ENCODE measurements at regions not wholly inside any gene's neighbourhood (a gene's known extent, or its start where the extent isn't known, plus 50 kb on each side); places are given as distances from the start of the nearest gene placed in this dataset.

GRCh38 chr4:156571146-156571545, 400.5 kb downstream of the PDGFC start:
- Histone ChIP-seq H3K27me3 (ENCODE audit: control insufficient read depth in 2 of 2, insufficient read depth in 1 of 2, low read length in 1 of 2) (no peaks in the 10 kb centered on the region), H3K9me3 (ENCODE audit: control insufficient read depth in 2 of 2, insufficient read depth in 1 of 2, low read length in 1 of 2) (no peaks in the 10 kb centered on the region), H3K4me3 (ENCODE audit: low read length in 2 of 2) (no peak overlapping the region), H3K36me3 (ENCODE audit: control insufficient read depth in 2 of 2, insufficient read depth in 2 of 2, low read length in 1 of 2) (no peaks in the 10 kb centered on the region), H3K27ac (ENCODE audit: low read depth in 1 of 2, low read length in 1 of 2) (no peak overlapping the region), H3K4me1 (ENCODE audit: control insufficient read depth in 2 of 2, insufficient read depth in 2 of 2, low read length in 2 of 2) (no peaks in the 10 kb centered on the region)
- no peak for DNase-seq (ENCODE audit: low read depth in 6 of 9, low spot score in 9 of 9)
- WGBS: 82% methylated on average over 5 of the region's 5 CpGs

- H3K4me3 ChIP-seq (ENCODE audit: low read length in 2 of 2): no peak overlapping the region
- no peaks in the 10 kb centered on the region for H3K4me1 ChIP-seq (ENCODE audit: control insufficient read depth in 2 of 2, insufficient read depth in 2 of 2, low read length in 2 of 2)
- H3K27ac ChIP-seq (ENCODE audit: low read depth in 1 of 2, low read length in 1 of 2): no peak overlapping the region
- H3K36me3 ChIP-seq (ENCODE audit: control insufficient read depth in 2 of 2, insufficient read depth in 2 of 2, low read length in 1 of 2): no peaks in the 10 kb centered on the region
- H3K27me3 ChIP-seq (ENCODE audit: control insufficient read depth in 2 of 2, insufficient read depth in 1 of 2, low read length in 1 of 2): no peaks in the 10 kb centered on the region
- DNase-seq (ENCODE audit: low read depth in 6 of 9, low spot score in 9 of 9): no peak
- 84% methylated on average over 2 of the region's 2 CpGs for WGBS
- no peaks in the 10 kb centered on the region for H3K9me3 ChIP-seq (ENCODE audit: control insufficient read depth in 2 of 2, insufficient read depth in 1 of 2, low read length in 1 of 2)
Measured at GRCh38 chr4:156569535-156569934, 402.1 kb downstream of the PDGFC start.

GRCh38 chr4:156568484-156568883, 403.1 kb downstream of the PDGFC start:
- no peak for DNase-seq (ENCODE audit: low read depth in 6 of 9, low spot score in 9 of 9)
- H3K4me1 ChIP-seq (ENCODE audit: control insufficient read depth in 2 of 2, insufficient read depth in 2 of 2, low read length in 2 of 2): no peaks in the 10 kb centered on the region
- H3K36me3 ChIP-seq (ENCODE audit: control insufficient read depth in 2 of 2, insufficient read depth in 2 of 2, low read length in 1 of 2): no peaks in the 10 kb centered on the region
- H3K4me3 ChIP-seq (ENCODE audit: low read length in 2 of 2): no peak overlapping the region
- 77% methylated on average over 2 of the region's 2 CpGs for WGBS
- H3K9me3 ChIP-seq (ENCODE audit: control insufficient read depth in 2 of 2, insufficient read depth in 1 of 2, low read length in 1 of 2): no peaks in the 10 kb centered on the region
- H3K27ac ChIP-seq (ENCODE audit: low read depth in 1 of 2, low read length in 1 of 2): no peak overlapping the region
- no peaks in the 10 kb centered on the region for H3K27me3 ChIP-seq (ENCODE audit: control insufficient read depth in 2 of 2, insufficient read depth in 1 of 2, low read length in 1 of 2)

GRCh38 chr4:156568041-156568440, 403.6 kb downstream of the PDGFC start:
- H3K4me1 ChIP-seq (ENCODE audit: control insufficient read depth in 2 of 2, insufficient read depth in 2 of 2, low read length in 2 of 2): no peaks in the 10 kb centered on the region
- 96% methylated on average over 4 of the region's 4 CpGs for WGBS
- no peaks in the 10 kb centered on the region for H3K27me3 ChIP-seq (ENCODE audit: control insufficient read depth in 2 of 2, insufficient read depth in 1 of 2, low read length in 1 of 2)
- H3K4me3 ChIP-seq (ENCODE audit: low read length in 2 of 2): no peak overlapping the region
- no peaks in the 10 kb centered on the region for H3K9me3 ChIP-seq (ENCODE audit: control insufficient read depth in 2 of 2, insufficient read depth in 1 of 2, low read length in 1 of 2)
- peak in 1 of 9 donors; percentile 15 for DNase-seq (ENCODE audit: low read depth in 6 of 9, low spot score in 9 of 9)
- no peaks in the 10 kb centered on the region for H3K36me3 ChIP-seq (ENCODE audit: control insufficient read depth in 2 of 2, insufficient read depth in 2 of 2, low read length in 1 of 2)
- H3K27ac ChIP-seq (ENCODE audit: low read depth in 1 of 2, low read length in 1 of 2): no peak overlapping the region

GRCh38 chr4:156560701-156561100, 410.9 kb downstream of the PDGFC start:
- Histone ChIP-seq H3K4me3 (ENCODE audit: low read length in 2 of 2) (no peak overlapping the region), H3K27me3 (ENCODE audit: control insufficient read depth in 2 of 2, insufficient read depth in 1 of 2, low read length in 1 of 2) (no peaks in the 10 kb centered on the region), H3K9me3 (ENCODE audit: control insufficient read depth in 2 of 2, insufficient read depth in 1 of 2, low read length in 1 of 2) (no peaks in the 10 kb centered on the region), H3K36me3 (ENCODE audit: control insufficient read depth in 2 of 2, insufficient read depth in 2 of 2, low read length in 1 of 2) (no peaks in the 10 kb centered on the region), H3K4me1 (ENCODE audit: control insufficient read depth in 2 of 2, insufficient read depth in 2 of 2, low read length in 2 of 2) (no peaks in the 10 kb centered on the region), H3K27ac (ENCODE audit: low read depth in 1 of 2, low read length in 1 of 2) (no peak overlapping the region)
- DNase-seq (ENCODE audit: low read depth in 6 of 9, low spot score in 9 of 9): no peak
- WGBS: 84% methylated on average over 2 of the region's 2 CpGs

GRCh38 chr4:156559346-156559745, 412.3 kb downstream of the PDGFC start:
- Histone ChIP-seq H3K4me1 (ENCODE audit: control insufficient read depth in 2 of 2, insufficient read depth in 2 of 2, low read length in 2 of 2) (no peaks in the 10 kb centered on the region), H3K36me3 (ENCODE audit: control insufficient read depth in 2 of 2, insufficient read depth in 2 of 2, low read length in 1 of 2) (no peaks in the 10 kb centered on the region), H3K27ac (ENCODE audit: low read depth in 1 of 2, low read length in 1 of 2) (no peak overlapping the region), H3K9me3 (ENCODE audit: control insufficient read depth in 2 of 2, insufficient read depth in 1 of 2, low read length in 1 of 2) (no peaks in the 10 kb centered on the region), H3K27me3 (ENCODE audit: control insufficient read depth in 2 of 2, insufficient read depth in 1 of 2, low read length in 1 of 2) (no peaks in the 10 kb centered on the region), H3K4me3 (ENCODE audit: low read length in 2 of 2) (no peak overlapping the region)
- WGBS: 96% methylated on average over 3 of the region's 3 CpGs
- DNase-seq (ENCODE audit: low read depth in 6 of 9, low spot score in 9 of 9): no peak

- Histone ChIP-seq H3K36me3 (ENCODE audit: control insufficient read depth in 2 of 2, insufficient read depth in 2 of 2, low read length in 1 of 2) (no peaks in the 10 kb centered on the region), H3K9me3 (ENCODE audit: control insufficient read depth in 2 of 2, insufficient read depth in 1 of 2, low read length in 1 of 2) (no peaks in the 10 kb centered on the region), H3K4me3 (ENCODE audit: low read length in 2 of 2) (no peak overlapping the region), H3K27ac (ENCODE audit: low read depth in 1 of 2, low read length in 1 of 2) (no peak overlapping the region), H3K4me1 (ENCODE audit: control insufficient read depth in 2 of 2, insufficient read depth in 2 of 2, low read length in 2 of 2) (no peaks in the 10 kb centered on the region), H3K27me3 (ENCODE audit: control insufficient read depth in 2 of 2, insufficient read depth in 1 of 2, low read length in 1 of 2) (no peaks in the 10 kb centered on the region)
- DNase-seq (ENCODE audit: low read depth in 6 of 9, low spot score in 9 of 9): no peak
- 92% methylated on average over 7 of the region's 7 CpGs for WGBS
Measured at GRCh38 chr4:156558373-156559025, 413.1 kb downstream of the PDGFC start.

- no peak for DNase-seq (ENCODE audit: low read depth in 6 of 9, low spot score in 9 of 9)
- Histone ChIP-seq H3K27ac (ENCODE audit: low read depth in 1 of 2, low read length in 1 of 2) (no peak overlapping the region), H3K4me3 (ENCODE audit: low read length in 2 of 2) (no peak overlapping the region), H3K4me1 (ENCODE audit: control insufficient read depth in 2 of 2, insufficient read depth in 2 of 2, low read length in 2 of 2) (no peaks in the 10 kb centered on the region), H3K9me3 (ENCODE audit: control insufficient read depth in 2 of 2, insufficient read depth in 1 of 2, low read length in 1 of 2) (no peaks in the 10 kb centered on the region), H3K36me3 (ENCODE audit: control insufficient read depth in 2 of 2, insufficient read depth in 2 of 2, low read length in 1 of 2) (no peaks in the 10 kb centered on the region), H3K27me3 (ENCODE audit: control insufficient read depth in 2 of 2, insufficient read depth in 1 of 2, low read length in 1 of 2) (no peaks in the 10 kb centered on the region)
- WGBS: 97% methylated on average over 3 of the region's 3 CpGs
Measured at GRCh38 chr4:156557920-156558319, 413.7 kb downstream of the PDGFC start.

GRCh38 chr4:156556336-156556735, 415.3 kb downstream of the PDGFC start:
- H3K36me3 ChIP-seq (ENCODE audit: control insufficient read depth in 2 of 2, insufficient read depth in 2 of 2, low read length in 1 of 2): no peaks in the 10 kb centered on the region
- H3K4me3 ChIP-seq (ENCODE audit: low read length in 2 of 2): no peak overlapping the region
- no peak overlapping the region for H3K27ac ChIP-seq (ENCODE audit: low read depth in 1 of 2, low read length in 1 of 2)
- no peaks in the 10 kb centered on the region for H3K4me1 ChIP-seq (ENCODE audit: control insufficient read depth in 2 of 2, insufficient read depth in 2 of 2, low read length in 2 of 2)
- no peaks in the 10 kb centered on the region for H3K27me3 ChIP-seq (ENCODE audit: control insufficient read depth in 2 of 2, insufficient read depth in 1 of 2, low read length in 1 of 2)
- 82% methylated on average over 1 of the region's 1 CpG for WGBS
- no peak for DNase-seq (ENCODE audit: low read depth in 6 of 9, low spot score in 9 of 9)
- H3K9me3 ChIP-seq (ENCODE audit: control insufficient read depth in 2 of 2, insufficient read depth in 1 of 2, low read length in 1 of 2): no peaks in the 10 kb centered on the region

- Histone ChIP-seq H3K27ac (ENCODE audit: low read depth in 1 of 2, low read length in 1 of 2) (no peak overlapping the region), H3K36me3 (ENCODE audit: control insufficient read depth in 2 of 2, insufficient read depth in 2 of 2, low read length in 1 of 2) (no peaks in the 10 kb centered on the region), H3K27me3 (ENCODE audit: control insufficient read depth in 2 of 2, insufficient read depth in 1 of 2, low read length in 1 of 2) (no peaks in the 10 kb centered on the region), H3K4me1 (ENCODE audit: control insufficient read depth in 2 of 2, insufficient read depth in 2 of 2, low read length in 2 of 2) (no peaks in the 10 kb centered on the region), H3K4me3 (ENCODE audit: low read length in 2 of 2) (no peak overlapping the region), H3K9me3 (ENCODE audit: control insufficient read depth in 2 of 2, insufficient read depth in 1 of 2, low read length in 1 of 2) (no peaks in the 10 kb centered on the region)
- no peak for DNase-seq (ENCODE audit: low read depth in 6 of 9, low spot score in 9 of 9)
- 13% methylated on average over 1 of the region's 1 CpG for WGBS
Measured at GRCh38 chr4:156553659-156554058, 417.9 kb downstream of the PDGFC start.
